ENCODE measurements at regions not wholly inside any gene's neighbourhood (a gene's known extent, or its start where the extent isn't known, plus 50 kb on each side); places are given as distances from the start of the nearest gene placed in this dataset.

- Histone ChIP-seq H3K9ac (replicated peaks; ENCODE audit: extremely low read depth, insufficient read depth, low read length) (no peak overlapping the region), H3K36me3 (ENCODE audit: control insufficient read depth in 2 of 2, extremely low read depth in 1 of 2, insufficient read depth in 2 of 2, low read length in 2 of 2) (no peaks in the 10 kb centered on the region), H3K9me3 (replicated peaks; ENCODE audit: control insufficient read depth, insufficient read depth, low read length) (no peaks in the 10 kb centered on the region), H2AFZ (ENCODE audit: low read depth, low read length) (no peak overlapping the region), H3K4me1 (ENCODE audit: control insufficient read depth, extremely low read depth, insufficient read depth, low read length) (no peaks in the 10 kb centered on the region), H3K4me3 (replicated peaks in 1 of 3; ENCODE audit: insufficient read depth in 1 of 3, low read depth in 1 of 3, low read length in 3 of 3) (no peak overlapping the region), H3K9me1 (replicated peaks; ENCODE audit: control insufficient read depth, extremely low read depth, insufficient read depth, low read length) (no peaks in the 10 kb centered on the region), H3K79me2 (ENCODE audit: control insufficient read depth, insufficient read depth, low read length) (no peaks in the 10 kb centered on the region), H3K4me2 (ENCODE audit: insufficient read depth, low read length) (no peak overlapping the region), H4K20me1 (replicated peaks; ENCODE audit: control insufficient read depth, extremely low read depth, insufficient read depth, low read length) (no peaks in the 10 kb centered on the region), H3K27ac (ENCODE audit: insufficient read depth, low read depth, low read length) (no peak overlapping the region), H3K27me3 (ENCODE audit: control insufficient read depth in 2 of 2, insufficient read depth in 2 of 2, low read length in 2 of 2) (no peaks in the 10 kb centered on the region)
- DNase-seq (ENCODE audit: low read depth, low spot score) = no peak
- ChIA-PET POLR2A (no interaction called here), CTCF (no interaction called here)
- no peak for FAIRE-seq
- BruUV-seq (replicated peaks) = no TSS peak
- intact Hi-C loops (cut with micrococcal nuclease) (no loop called here), dilution Hi-C loops (cut with MboI; ENCODE audit: extremely low pct_ligation_motif_present, low sequenced_read_pairs) (no loop called here)
- peak; percentile 4 for TF ChIP-seq JUN (IDR thresholded peaks at IDR 0.05; ENCODE audit: borderline replicate concordance, insufficient read depth, insufficient read length, low read depth)
- TF ChIP-seq FOS (IDR thresholded peaks at IDR 0.05; ENCODE audit: borderline replicate concordance, insufficient read depth, low read length) = no peak
These were observed 395.8 kb upstream of the NPVF start for GRCh38 chr7:25624051-25624450.

- no peak overlapping the region for H2AFZ ChIP-seq (ENCODE audit: low read depth, low read length)
- DNase-seq (ENCODE audit: low read depth, low spot score) (no peak), FAIRE-seq (no peak)
- ChIA-PET CTCF (no interaction called here), POLR2A (no interaction called here)
- H3K9ac ChIP-seq (replicated peaks; ENCODE audit: extremely low read depth, insufficient read depth, low read length) = no peak overlapping the region
- dilution Hi-C loops (cut with MboI; ENCODE audit: extremely low pct_ligation_motif_present, low sequenced_read_pairs) = no loop called here
- no peaks in the 10 kb centered on the region for H3K9me1 ChIP-seq (replicated peaks; ENCODE audit: control insufficient read depth, extremely low read depth, insufficient read depth, low read length)
- H3K27ac ChIP-seq (ENCODE audit: insufficient read depth, low read depth, low read length) = no peak overlapping the region
- H3K27me3 ChIP-seq (ENCODE audit: control insufficient read depth in 2 of 2, insufficient read depth in 2 of 2, low read length in 2 of 2) = no peaks in the 10 kb centered on the region
- no TSS peak for BruUV-seq (replicated peaks)
- no peaks in the 10 kb centered on the region for H3K36me3 ChIP-seq (ENCODE audit: control insufficient read depth in 2 of 2, extremely low read depth in 1 of 2, insufficient read depth in 2 of 2, low read length in 2 of 2)
- no peaks in the 10 kb centered on the region for H3K79me2 ChIP-seq (ENCODE audit: control insufficient read depth, insufficient read depth, low read length)
- no peaks in the 10 kb centered on the region for H3K4me1 ChIP-seq (ENCODE audit: control insufficient read depth, extremely low read depth, insufficient read depth, low read length)
- intact Hi-C loops (cut with micrococcal nuclease) = no loop called here
- no peaks in the 10 kb centered on the region for H3K9me3 ChIP-seq (replicated peaks; ENCODE audit: control insufficient read depth, insufficient read depth, low read length)
- no peak overlapping the region for H3K4me2 ChIP-seq (ENCODE audit: insufficient read depth, low read length)
- H3K4me3 ChIP-seq (replicated peaks in 1 of 3; ENCODE audit: insufficient read depth in 1 of 3, low read depth in 1 of 3, low read length in 3 of 3) = no peak overlapping the region
- no peak for TF ChIP-seq EZH2 (IDR thresholded peaks at IDR 0.05; ENCODE audit: borderline replicate concordance, low read depth, low read length, severe bottlenecking)
- TF ChIP-seq POLR2AphosphoS5 (IDR thresholded peaks at IDR 0.05; ENCODE audit: insufficient read depth, low read depth, low read length) = no peak
- no peak for TF ChIP-seq FOS (IDR thresholded peaks at IDR 0.05; ENCODE audit: borderline replicate concordance, insufficient read depth, low read length)
- no peak for TF ChIP-seq MYC (IDR thresholded peaks at IDR 0.05; ENCODE audit: low read depth, low read length)
- TF ChIP-seq GATA2 (IDR thresholded peaks at IDR 0.05; ENCODE audit: insufficient read depth, insufficient read length, low read depth, low read length) = no peak
- no peak for TF ChIP-seq JUN (IDR thresholded peaks at IDR 0.05; ENCODE audit: borderline replicate concordance, insufficient read depth, insufficient read length, low read depth)
- TF ChIP-seq MAX (IDR thresholded peaks at IDR 0.05; ENCODE audit: insufficient read depth, insufficient read length) = no peak
- H4K20me1 ChIP-seq (replicated peaks; ENCODE audit: control insufficient read depth, extremely low read depth, insufficient read depth, low read length) = no peaks in the 10 kb centered on the region
These were observed 396.5 kb upstream of the NPVF start for GRCh38 chr7:25624833-25625232.
